ENCODE measurements at regions not wholly inside any gene's neighbourhood (a gene's known extent, or its start where the extent isn't known, plus 50 kb on each side); places are given as distances from the start of the nearest gene placed in this dataset.
"Not testable (repeated sequence)": the region's sequence is repeated elsewhere in the genome, so short reads cannot be mapped to it uniquely, and the experiment has no call there.

DNA sequence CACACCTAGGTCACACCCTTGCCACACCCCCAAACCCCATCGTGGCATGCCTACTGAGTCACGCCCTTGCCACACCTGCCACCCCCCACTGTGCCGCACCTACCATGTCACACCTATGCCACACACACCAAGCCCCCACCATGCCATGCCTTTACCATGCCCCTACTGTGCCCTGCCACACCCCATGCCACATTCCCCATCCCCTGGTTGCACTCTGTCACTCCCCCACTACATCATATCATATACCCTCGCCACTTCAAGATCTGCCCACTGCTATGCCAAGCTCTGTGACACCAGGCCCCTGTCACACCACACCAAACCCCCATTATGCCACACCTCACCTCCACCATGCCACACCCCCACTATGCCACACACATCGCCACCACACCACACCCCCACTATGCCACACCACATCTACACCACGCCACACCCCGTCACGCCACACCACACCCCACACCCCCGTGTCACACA lies 101.2 kb downstream of the OLFM1 start:
- TF ChIP-seq, protein P1, sequence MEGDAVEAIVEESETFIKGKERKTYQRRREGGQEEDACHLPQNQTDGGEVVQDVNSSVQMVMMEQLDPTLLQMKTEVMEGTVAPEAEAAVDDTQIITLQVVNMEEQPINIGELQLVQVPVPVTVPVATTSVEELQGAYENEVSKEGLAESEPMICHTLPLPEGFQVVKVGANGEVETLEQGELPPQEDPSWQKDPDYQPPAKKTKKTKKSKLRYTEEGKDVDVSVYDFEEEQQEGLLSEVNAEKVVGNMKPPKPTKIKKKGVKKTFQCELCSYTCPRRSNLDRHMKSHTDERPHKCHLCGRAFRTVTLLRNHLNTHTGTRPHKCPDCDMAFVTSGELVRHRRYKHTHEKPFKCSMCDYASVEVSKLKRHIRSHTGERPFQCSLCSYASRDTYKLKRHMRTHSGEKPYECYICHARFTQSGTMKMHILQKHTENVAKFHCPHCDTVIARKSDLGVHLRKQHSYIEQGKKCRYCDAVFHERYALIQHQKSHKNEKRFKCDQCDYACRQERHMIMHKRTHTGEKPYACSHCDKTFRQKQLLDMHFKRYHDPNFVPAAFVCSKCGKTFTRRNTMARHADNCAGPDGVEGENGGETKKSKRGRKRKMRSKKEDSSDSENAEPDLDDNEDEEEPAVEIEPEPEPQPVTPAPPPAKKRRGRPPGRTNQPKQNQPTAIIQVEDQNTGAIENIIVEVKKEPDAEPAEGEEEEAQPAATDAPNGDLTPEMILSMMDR (IDR thresholded peaks at IDR 0.05): no peak
- H3K9me3 ChIP-seq: no peaks in the 10 kb centered on the region

DNA sequence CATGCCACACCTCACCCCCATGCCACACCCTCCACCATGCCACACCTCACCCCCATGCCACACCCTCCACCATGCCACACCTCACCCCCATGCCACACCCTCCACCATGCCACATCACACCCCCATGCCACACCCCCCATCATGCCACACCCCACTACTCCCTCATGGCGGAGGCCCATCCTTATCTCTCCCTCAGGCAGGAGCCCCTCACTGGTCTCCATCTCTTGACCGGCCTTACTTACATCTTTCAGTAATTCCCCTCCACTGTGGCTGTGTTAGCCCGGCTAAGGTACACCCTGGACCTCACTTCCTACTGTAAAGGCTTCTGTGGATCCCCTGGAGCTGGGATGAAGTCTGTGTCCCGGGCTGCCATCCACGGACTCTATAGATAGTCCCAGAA lies 102.0 kb downstream of the OLFM1 start:
- TF ChIP-seq, protein P1 (IDR thresholded peaks at IDR 0.05): no peak
- no peaks in the 10 kb centered on the region for H3K9me3 ChIP-seq
- H3K36me3 ChIP-seq: no peaks in the 10 kb centered on the region
- no peak overlapping the region for H3K27ac ChIP-seq
- no peak overlapping the region for H3K4me3 ChIP-seq (ENCODE audit: low read depth in 1 of 2, low read length in 1 of 2)
- no peaks in the 10 kb centered on the region for H3K27me3 ChIP-seq
- H3K4me1 ChIP-seq (ENCODE audit: control insufficient read depth in 1 of 2, insufficient read depth in 1 of 2, low read depth in 1 of 2, low read length in 1 of 2): no peaks in the 10 kb centered on the region

More for the DNA sequence above, 101.2 kb downstream of the OLFM1 start:
- no peaks in the 10 kb centered on the region for H3K27me3 ChIP-seq
- no peak overlapping the region for H3K4me3 ChIP-seq (ENCODE audit: low read depth in 1 of 2, low read length in 1 of 2)
- H3K4me1 ChIP-seq (ENCODE audit: control insufficient read depth in 1 of 2, insufficient read depth in 1 of 2, low read depth in 1 of 2, low read length in 1 of 2): no peaks in the 10 kb centered on the region
- H3K27ac ChIP-seq: no peak overlapping the region
- H3K36me3 ChIP-seq: no peaks in the 10 kb centered on the region

GRCh38 chr9:135190789-135191577 lies 103.5 kb downstream of the OLFM1 start:
- H3K27me3 ChIP-seq: no peaks in the 10 kb centered on the region
- no peaks in the 10 kb centered on the region for H3K4me1 ChIP-seq (ENCODE audit: control insufficient read depth in 1 of 2, insufficient read depth in 1 of 2, low read depth in 1 of 2, low read length in 1 of 2)
- TF ChIP-seq, protein P1 (IDR thresholded peaks at IDR 0.05): no peak

GRCh38 chr9:135192686-135193085 lies 105.2 kb downstream of the OLFM1 start:
- TF ChIP-seq, protein P1 (IDR thresholded peaks at IDR 0.05): no peak
- peaks cover 1% of the 10 kb centered on the region for H3K27me3 ChIP-seq
- no peak overlapping the region for H3K27ac ChIP-seq

More at GRCh38 chr9:135190789-135191577, 103.5 kb downstream of the OLFM1 start:
- H3K27ac ChIP-seq: no peak overlapping the region
- H3K9me3 ChIP-seq: no peaks in the 10 kb centered on the region
- no peak overlapping the region for H3K4me3 ChIP-seq (ENCODE audit: low read depth in 1 of 2, low read length in 1 of 2)
- H3K36me3 ChIP-seq: no peaks in the 10 kb centered on the region

DNA sequence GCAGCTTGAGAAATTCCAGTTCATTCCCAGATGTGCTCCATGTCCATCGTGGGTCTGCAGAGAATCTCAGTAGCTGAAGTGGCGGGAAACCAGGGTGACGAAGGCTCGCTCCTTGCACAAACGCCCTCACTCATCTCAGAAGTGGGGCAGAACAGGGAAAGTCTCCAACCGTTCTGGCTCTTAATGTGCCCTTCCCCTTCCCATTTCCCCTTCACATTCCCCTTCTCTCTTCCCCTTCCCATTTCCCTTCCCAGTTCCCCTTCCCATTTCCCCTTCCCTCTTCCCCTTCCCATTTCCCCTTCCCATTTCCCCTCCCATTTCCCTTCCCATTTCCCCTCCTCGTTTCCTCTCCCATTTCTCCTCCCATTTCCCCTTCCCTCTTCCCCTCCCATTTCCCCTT lies 108.5 kb downstream of the OLFM1 start:
- H3K27me3 ChIP-seq: peaks cover 21% of the 10 kb centered on the region
- H3K27ac ChIP-seq: not testable (repeated sequence)

More at GRCh38 chr9:135192686-135193085, 105.2 kb downstream of the OLFM1 start:
- Histone ChIP-seq H3K9me3 (no peaks in the 10 kb centered on the region), H3K4me1 (ENCODE audit: control insufficient read depth in 1 of 2, insufficient read depth in 1 of 2, low read depth in 1 of 2, low read length in 1 of 2) (no peaks in the 10 kb centered on the region), H3K36me3 (no peaks in the 10 kb centered on the region), H3K4me3 (ENCODE audit: low read depth in 1 of 2, low read length in 1 of 2) (no peak overlapping the region)

GRCh38 chr9:135196474-135196873 lies 109.0 kb downstream of the OLFM1 start:
- Histone ChIP-seq H3K36me3 (no peaks in the 10 kb centered on the region), H3K9me3 (no peaks in the 10 kb centered on the region), H3K4me1 (ENCODE audit: control insufficient read depth in 1 of 2, insufficient read depth in 1 of 2, low read depth in 1 of 2, low read length in 1 of 2) (no peaks in the 10 kb centered on the region), H3K27me3 (peaks cover 21% of the 10 kb centered on the region), H3K4me3 (ENCODE audit: low read depth in 1 of 2, low read length in 1 of 2) (no peak overlapping the region), H3K27ac (no peak overlapping the region)
- TF ChIP-seq, protein P1 (IDR thresholded peaks at IDR 0.05): no peak

More for the DNA sequence above, 108.5 kb downstream of the OLFM1 start:
- H3K4me3 ChIP-seq (ENCODE audit: low read depth in 1 of 2, low read length in 1 of 2); H3K4me1 ChIP-seq (ENCODE audit: control insufficient read depth in 1 of 2, insufficient read depth in 1 of 2, low read depth in 1 of 2, low read length in 1 of 2); H3K36me3 ChIP-seq; H3K9me3 ChIP-seq: not testable (repeated sequence)

All from neutrophil (primary cell).